HG02610 (cell line): ENCODE measurements at regions not wholly inside any gene's neighbourhood (a gene's known extent, or its start where the extent isn't known, plus 50 kb on each side); places are given as distances from the start of the nearest gene placed in this dataset.

ENCODE experiments used
- ATAC-seq: cut with Tn5 transposase; IDR thresholded peaks from one replicate; pipeline ENCODE4 v1.9.1; 2021; ENCODE audit warnings: mild to moderate bottlenecking, moderate library complexity; ENCODE audit not compliant: unreplicated experiment

GRCh38 chr2:133765658-133766057, 197.4 kb upstream of the NCKAP5 start:
- ATAC-seq = no peak

- no peak for ATAC-seq
These were observed 198.0 kb upstream of the NCKAP5 start for GRCh38 chr2:133766164-133766832.

GRCh38 chr2:133768256-133768655, 200.0 kb upstream of the NCKAP5 start:
- ATAC-seq = no peak

DNA sequence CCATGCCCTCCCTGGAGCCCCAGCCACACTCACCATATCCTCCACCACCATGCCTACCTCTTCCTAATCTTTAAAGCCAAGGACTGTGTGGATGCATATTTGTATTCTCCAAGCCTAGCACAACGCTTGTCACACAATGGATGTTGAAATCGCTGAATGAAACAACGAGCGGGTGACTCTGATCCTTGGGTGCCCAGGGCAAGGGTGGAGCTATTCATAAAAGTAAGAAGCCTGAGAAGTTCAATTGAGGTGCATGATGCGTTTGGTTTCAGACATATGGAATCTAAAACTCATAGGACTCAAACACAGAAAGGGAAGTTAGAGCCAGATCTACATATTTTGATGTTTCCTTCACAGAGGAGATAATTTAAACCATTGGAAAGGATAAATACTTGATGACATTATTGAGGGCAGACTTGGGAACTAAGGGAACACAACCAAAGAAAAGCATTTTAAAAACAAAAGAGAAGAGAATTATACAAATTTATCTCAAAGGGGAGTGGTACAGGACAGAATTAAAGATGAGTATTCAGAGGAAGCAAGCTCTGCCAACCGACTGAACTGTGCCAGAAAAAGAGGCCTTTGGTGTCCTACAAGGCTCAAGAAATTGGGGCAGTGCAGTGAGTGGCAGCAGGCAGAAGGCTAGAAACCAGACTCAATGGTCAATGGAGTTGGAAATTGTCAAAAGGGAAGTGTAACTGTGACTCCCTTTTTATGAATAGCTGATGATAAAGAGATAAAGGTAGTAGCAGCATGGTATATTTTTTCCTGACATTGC, 200.6 kb upstream of the NCKAP5 start:
- ATAC-seq = no peak

- no peak for ATAC-seq
These were observed 205.8 kb upstream of the NCKAP5 start for GRCh38 chr2:133773854-133774653.

- ATAC-seq = no peak
These were observed 206.4 kb upstream of the NCKAP5 start for GRCh38 chr2:133774654-133775015.

- ATAC-seq = no peak
These were observed 208.8 kb upstream of the NCKAP5 start for GRCh38 chr2:133776936-133777573.

- ATAC-seq = no peak
These were observed 209.3 kb upstream of the NCKAP5 start for GRCh38 chr2:133777574-133777960.

DNA sequence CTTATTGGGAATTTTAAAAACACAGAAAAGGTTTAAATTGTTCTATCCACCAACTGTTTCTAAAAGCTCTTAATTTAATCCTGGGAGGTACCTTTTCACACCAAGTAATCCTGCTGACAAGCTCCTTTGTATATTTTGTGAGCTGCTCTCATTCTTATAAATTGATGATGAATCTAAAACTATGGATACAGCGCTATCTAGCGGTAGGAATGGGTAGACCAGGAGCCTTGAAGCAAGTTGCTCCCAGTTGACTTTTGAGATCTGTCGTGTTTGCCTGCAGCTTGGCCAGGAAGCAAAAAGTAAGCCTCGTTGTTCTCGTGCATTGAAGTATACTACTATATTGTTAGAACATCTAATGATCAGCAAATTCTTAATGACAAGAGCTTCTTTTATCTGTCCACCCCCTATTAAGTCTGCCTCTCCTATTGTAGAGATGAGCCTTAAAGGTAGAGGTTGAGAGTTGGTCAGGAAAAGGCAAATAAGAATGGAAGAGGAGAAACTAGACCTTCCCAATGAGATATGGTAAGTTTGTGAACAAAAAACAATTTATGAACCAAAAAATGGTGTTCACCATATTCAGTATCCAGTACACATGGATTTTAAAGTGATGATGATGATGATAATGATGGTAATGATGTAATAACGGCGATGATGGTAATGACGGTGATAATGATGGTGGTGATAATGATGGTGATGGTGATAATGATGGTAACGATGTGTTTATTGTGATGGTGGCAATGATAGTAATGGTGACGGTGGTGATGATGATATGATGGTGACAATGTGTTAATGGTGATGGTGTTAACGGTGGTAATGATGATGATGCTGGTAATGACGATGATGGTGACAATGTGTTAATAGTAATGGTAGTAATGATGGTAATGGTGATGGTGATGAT, 212.1 kb upstream of the NCKAP5 start:
- no peak for ATAC-seq

GRCh38 chr2:133780997-133781513, 212.8 kb upstream of the NCKAP5 start:
- ATAC-seq = no peak

- no peak for ATAC-seq
These were observed 218.9 kb upstream of the NCKAP5 start for GRCh38 chr2:133787207-133787606.

GRCh38 chr2:133787651-133788050, 219.4 kb upstream of the NCKAP5 start:
- ATAC-seq = no peak

DNA sequence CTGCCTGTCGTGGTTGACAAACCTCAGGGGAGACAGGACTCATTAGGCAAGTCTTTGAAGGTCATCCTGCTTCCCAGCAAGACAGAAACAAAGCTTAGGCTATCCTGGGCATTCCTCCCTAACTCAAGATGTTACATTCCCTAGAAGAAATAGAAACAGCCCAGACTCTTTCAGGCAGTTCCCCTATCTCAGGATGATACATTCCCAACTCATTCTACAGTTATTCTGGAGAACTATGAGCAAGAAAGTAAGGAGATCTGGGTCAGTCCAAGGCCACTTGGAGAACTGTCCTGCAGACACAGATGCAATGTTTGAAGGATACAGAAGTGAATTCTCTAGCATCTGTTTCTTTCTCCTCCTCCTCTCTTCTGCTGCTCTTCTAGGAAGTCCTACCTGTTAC, 220.1 kb upstream of the NCKAP5 start:
- no peak for ATAC-seq

DNA sequence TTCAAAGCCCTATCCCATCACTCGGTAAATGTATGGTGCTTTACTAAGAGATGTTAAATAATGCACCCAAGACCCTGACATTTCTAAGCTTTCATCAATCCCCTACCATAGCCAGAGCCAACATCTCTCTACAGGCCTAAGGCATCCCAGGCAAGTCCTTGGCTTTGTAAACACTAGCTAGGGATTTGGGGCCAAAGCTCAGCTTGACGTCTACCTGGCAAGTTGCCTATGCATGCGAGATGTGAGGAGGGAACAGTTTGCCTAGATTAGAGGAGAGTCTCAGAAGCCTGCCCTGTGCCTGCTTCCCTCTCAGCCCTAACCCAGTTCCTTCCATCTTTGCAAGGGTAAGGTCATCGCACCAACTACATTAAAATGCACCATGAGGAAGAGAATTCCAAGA, 221.5 kb upstream of the NCKAP5 start:
- ATAC-seq = no peak

DNA sequence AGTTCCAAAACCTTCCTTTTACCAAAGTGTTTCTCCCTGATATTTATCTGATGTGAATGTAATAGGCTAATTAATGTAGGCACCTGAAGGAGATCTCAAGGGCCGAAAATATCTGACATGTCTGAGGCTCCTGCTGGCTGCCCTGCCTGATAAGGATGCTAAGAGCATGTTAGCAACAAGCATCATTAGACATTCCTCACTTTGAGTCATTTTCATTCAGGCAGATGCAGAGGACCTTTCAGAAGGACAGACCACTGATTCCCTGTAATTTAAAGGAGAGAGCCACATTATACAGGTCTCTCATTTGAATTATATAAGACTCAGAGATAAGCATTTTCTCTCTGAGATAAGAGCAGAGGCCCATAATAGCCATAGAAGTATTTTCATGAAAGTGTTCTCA, 222.4 kb upstream of the NCKAP5 start:
- no peak for ATAC-seq

- no peak for ATAC-seq
These were observed 222.9 kb upstream of the NCKAP5 start for GRCh38 chr2:133791191-133791590.

- ATAC-seq = no peak
These were observed 224.0 kb upstream of the NCKAP5 start for GRCh38 chr2:133792223-133792622.

GRCh38 chr2:133794114-133794513, 225.9 kb upstream of the NCKAP5 start:
- no peak for ATAC-seq

DNA sequence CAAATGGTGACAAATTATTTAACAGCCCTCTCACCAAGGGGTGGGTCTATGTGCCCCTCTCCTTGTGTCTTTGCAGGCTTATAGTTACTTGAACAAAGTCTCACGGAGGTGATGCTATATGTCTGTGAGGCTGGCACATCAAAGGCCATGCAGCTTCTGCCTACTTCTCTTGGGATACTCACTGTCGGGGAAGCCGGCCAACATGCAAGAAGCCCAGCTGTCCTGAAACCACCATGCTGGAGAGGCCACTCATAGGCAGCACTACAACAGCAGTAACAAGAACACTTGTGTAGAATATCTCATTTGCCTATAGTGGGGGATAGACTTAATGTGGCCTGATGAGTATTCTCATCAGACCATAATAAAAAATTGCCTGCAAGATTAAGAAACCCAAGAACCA, 233.7 kb upstream of the NCKAP5 start:
- no peak for ATAC-seq

DNA sequence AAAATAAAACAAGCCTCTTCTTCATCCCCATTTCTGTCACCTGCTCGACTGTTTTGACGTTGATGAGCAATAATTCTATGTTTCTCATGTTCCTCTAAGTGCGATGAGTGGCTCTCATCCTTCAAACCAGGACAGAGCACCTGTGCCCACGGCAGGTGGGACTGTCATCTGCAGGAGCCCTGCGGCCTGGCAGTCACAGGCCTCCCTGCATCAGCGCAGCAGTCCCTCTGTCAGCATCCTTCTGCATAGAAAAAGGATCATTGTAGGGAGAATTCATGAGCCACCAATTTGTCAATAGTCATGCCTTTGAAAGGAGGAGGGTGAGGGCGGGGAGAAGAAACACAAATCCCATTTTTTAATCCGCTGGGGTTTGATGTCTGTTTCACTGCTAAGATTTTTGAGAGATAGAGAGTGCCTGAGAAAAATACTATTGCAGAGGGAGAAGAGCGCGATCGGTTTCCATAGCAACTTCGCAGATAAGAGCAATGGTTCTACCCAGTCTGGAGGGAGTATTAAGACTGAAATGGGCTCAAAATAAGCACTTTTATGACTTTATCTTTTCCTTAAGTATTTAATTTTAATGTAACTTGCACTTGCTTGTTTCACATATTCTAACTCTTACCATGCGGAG, 234.3 kb upstream of the NCKAP5 start:
- ATAC-seq = no peak
